Central memory CD4-positive, alpha-beta T cell (primary cell): ENCODE measurements at regions not wholly inside any gene's neighbourhood (a gene's known extent, or its start where the extent isn't known, plus 50 kb on each side); places are given as distances from the start of the nearest gene placed in this dataset.

Experiments
- DNase-seq: peaks from one replicate; pipeline ENCODE4 v3.0.0; 2022

DNA sequence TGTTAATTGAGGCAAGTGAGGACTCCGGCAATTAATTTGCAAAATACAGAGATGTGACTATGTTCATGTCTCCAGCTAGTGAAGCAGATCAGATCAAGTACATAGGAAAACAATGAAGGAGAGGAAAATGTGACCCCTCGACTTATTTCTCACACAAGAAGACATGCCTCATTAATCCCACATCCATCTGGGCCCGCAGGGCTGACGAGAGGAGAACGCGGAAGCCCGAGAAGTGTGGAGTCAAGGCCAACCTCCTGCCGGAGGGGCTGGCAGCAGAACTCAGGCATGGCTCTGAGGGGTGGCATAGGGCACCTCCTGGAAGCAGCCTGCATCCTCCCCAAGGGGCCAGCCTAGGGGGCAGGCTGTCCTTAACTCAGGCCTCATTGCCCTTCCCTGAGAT is 54.4 kb downstream of the ZNF503 start:
- no peak for DNase-seq

DNA sequence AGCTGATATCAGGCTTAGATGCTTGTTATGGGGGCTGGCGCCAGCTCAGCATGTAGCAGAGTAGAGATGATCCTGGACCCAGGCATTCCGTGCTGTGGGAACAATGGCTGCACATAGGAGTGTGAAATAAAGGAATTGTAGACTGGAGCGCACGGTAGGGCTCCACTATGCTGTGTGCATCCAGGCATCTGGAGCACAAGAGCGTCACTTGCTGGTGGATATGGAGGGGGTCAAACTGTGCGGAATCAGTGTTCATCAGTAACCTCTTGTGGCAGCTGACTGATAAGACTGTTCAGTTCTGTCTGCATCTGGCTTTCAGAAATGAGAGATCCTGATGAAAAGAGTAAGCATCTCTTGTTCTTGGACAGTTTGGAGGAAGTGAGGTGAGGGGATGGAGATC is 55.8 kb downstream of the ZNF503 start:
- DNase-seq = no peak

DNA sequence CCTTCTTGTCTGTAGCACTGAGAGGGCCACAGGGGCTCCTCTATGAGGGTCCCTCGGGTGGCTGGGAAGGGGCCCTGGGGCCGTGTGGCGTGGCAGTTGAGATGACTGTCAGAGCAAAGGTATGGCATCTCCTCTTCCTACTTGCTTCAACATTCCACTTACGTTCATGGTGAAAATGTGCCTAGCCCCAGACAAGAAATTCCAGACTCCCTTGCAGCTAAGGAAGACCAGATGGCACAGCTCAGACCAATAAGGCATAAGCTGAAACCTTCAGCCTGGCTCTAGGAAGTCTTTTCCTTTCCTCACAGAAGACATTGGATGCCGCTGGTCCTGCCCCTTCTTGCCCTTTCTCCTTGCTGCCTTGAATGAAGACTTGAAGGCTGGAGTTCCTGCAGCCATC is 57.4 kb downstream of the ZNF503 start:
- DNase-seq = no peak

DNA sequence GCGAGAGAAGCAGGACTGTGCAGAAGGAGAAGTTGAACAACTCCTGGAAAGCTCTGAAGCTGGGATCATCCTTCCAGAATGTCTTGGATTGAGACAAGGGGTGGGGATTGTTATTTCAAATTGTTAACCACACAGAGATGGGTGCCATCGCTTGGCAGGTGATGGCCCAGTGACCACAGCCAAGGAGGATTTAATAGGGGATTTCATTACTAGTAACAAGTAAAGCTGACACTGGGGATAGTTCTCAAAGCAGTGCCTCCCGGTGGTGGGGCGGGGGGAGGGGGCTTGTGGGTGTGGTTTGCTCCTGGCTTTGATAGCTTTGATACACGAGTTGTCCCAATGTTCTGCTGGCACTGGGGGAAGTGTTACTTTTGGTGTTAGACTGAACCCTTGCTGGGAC is 59.2 kb downstream of the ZNF503 start:
- no peak for DNase-seq

DNA sequence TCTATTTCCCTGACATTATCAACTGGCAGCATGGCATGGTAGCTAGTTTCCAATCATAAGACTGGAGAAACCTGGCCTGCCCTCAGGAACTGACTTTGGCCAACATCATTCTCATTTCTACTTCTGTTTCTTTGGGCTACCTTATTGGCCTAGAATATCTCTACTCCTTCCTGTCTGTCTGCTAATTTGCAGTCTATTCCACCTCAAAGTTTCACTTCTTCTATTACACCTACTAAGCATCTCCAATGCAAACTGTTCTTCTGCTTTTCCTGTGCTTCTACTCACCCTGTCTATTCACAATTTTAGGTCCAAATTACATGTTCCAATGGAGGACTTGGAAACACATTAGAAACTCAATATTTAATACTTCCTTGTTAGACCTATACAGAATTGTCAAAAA is 65.6 kb downstream of the ZNF503 start:
- DNase-seq = no peak

DNA sequence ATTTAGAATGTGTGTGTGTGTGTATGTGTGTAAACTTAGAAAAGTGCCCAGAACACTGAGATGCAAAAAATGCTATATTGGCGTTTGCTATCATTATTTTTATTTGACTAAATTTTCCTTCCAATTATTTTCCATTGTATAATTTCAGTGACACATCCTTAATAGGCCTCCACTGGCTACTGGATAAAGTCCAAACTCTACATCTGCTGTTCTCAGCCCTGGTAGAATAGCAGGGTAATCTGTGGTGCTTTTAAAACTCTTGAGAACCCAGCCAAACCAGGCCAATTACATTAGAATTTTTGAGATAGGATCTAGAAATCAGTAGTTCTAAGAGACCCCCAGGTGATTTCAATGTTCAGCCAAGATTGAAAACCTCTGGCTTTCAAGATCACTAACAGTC is 66.4 kb downstream of the ZNF503 start:
- DNase-seq = no peak

DNA sequence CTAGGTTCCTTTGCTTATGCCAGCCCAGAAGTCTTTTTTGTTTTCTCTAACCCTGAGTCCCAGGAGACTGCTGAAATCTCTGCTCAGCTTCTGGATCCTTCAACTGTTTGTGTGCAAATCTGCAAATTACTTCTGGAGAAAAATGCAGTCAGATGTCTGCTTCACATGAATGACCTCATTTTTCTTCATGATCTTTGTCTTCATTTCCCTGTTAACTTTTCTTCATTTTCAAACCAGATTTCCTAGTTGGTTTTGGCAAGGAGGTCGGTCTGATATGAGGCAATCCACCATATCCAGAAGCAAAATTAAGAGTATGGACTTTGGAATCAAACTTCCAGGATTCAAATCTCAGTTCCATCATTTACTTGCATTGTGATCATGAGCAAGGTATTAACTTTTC is 66.8 kb downstream of the ZNF503 start:
- no peak for DNase-seq

DNA sequence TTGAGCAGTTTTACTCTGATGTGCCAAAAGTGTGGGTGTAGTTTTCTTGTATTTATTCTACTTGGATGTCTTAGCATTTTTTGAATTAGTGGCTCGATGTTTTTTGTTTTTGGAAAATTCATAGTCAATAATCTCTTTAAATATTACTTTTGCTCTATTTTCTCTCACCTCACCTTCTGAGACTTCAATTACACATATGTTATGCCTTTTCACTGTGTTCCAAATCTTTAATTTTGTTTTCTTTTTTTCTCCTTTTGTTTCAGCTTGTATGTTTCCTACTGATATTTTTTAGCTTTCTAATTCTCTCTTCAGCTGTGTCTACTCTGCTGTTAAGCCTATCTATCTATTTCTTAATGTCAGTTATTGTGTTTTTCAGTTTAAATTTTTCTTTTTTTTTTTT is 69.5 kb downstream of the ZNF503 start:
- DNase-seq = no peak

DNA sequence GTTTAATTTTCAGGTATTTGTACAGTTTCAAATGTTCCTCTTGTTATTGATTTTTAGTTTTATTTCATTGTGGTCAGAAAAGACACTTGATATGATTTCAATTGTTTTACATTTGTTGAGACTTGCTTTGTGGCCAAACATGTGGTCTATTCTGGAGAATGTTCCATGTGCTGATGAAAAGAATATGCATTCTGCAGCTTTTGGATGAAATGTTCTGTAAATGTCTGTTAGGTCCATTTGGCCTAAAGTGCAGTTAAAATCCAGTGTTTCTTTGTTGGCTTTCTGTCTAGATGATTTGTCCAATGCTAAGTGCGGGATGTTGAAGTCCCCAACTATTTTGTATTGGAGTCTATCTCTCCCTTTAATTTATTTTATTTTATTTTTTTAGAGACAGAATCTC is 70.5 kb downstream of the ZNF503 start:
- no peak for DNase-seq

DNA sequence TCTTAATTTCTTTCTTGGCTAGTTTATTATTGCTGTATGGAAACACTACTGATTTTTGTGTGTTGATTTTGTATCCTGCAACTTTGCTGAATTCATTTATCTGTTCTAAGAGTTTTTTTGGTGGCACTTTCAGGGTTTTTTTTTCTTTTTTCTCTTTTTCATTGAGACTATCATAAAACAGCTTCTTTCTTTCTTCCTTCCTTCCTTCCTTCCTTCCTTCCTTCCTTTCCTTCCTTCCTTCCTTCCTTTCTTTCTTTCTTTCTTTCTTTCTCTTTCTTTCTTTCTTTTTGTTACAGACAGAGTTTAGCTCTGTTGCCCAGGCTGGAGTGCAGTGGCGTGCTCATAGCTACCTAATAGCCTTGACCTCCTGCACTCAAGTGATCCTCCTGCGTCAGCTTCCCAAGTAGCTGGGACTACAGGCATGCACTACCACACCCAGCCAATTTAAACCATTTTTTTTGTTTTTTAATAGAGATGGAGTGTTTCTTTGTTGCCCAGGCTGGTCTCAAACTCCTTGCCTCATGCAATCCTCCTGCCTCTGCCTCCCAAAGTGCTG is 72.3 kb downstream of the ZNF503 start:
- no peak for DNase-seq

DNA sequence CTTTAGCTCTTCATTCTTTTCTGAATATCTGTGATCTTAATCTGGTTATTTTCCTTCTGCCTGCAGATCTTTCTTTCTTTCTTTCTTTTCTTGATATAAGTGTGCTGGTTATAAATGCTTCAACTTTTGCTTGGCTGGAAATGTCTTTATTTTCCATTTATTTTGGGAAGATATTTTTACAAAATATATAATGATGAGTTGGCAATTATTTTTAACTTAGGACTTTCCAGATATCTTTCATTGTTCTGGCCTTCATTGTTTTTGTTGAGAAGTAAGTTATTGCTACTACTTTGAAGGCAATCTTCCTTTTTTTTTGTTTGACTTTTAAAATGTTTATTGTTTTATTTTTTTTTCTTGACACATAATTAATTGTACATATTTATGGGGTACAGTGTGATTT is 75.3 kb downstream of the ZNF503 start:
- no peak for DNase-seq

DNA sequence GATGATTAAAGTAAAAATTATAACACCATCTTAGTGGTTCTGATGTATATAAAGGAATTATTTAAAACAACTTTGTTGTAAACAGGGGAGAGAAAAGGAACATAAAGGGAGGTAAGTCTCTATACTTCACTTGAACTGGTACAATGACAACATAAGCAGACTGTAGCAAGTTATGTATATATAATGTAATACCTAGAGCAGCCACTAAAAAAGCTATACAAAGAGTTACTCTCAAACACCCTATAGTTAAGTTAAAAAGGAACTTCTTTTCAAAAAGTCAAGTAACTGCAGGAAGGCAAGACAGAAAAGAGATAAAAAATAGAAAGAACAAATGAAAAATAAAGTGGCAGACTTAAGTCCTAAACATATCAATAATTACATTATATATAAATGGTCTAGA is 82.3 kb downstream of the ZNF503 start:
- no peak for DNase-seq

DNA sequence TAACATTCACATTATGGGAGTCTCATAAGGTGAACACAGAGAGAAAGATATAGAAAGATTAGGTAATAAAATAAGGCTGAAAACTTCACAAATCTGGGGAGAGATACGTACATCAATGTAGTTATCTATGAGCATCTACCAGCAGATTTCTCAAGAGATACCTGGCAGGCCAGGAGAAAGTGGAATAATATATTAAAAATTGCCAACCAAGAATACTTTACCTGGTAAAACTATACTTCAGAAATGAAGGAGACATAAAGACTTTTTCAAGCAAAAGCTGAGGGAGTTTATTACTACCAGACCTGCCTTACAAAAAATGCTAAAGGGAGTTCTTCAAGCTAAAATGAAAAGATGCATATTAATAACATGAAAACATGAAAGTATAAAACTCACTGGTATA is 78.8 kb upstream of the COMTD1 start:
- no peak for DNase-seq

DNA sequence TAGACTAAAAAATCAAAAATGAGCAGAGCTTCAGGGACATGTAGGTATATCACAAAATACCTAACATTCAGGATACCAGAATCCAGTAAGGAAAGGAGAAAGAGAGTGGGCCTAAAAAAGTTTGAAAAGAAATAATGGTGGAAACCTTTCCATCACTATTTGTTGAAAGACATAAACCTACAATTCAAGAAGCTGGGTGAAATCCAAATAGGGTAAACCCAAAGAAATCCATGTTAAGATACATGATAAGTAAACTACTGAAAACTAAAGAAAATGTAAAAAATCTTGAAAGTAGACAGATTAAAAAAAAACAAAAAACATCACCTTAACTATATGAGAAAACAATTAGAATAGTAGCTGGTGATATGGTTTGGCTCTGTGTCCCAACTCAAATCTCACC is 76.7 kb upstream of the COMTD1 start:
- no peak for DNase-seq

DNA sequence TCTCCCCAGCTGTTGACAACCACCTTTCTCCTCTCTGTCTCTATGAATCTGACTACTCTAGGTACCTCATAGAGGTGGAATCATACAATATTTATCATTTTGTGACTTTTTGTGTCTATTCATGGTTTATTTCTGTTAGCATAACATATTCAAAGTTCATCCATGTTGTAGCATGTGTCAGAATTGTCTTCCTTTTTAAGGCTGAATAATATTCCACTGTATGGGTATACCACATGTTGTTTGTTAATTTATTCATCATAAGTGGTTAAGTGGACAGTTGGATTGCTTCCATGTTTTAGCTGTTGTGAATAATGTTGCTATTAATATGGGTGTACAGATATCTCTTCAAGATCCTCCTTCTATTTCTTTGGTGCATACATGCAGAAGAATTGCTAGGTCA is 69.9 kb upstream of the COMTD1 start:
- DNase-seq = no peak

DNA sequence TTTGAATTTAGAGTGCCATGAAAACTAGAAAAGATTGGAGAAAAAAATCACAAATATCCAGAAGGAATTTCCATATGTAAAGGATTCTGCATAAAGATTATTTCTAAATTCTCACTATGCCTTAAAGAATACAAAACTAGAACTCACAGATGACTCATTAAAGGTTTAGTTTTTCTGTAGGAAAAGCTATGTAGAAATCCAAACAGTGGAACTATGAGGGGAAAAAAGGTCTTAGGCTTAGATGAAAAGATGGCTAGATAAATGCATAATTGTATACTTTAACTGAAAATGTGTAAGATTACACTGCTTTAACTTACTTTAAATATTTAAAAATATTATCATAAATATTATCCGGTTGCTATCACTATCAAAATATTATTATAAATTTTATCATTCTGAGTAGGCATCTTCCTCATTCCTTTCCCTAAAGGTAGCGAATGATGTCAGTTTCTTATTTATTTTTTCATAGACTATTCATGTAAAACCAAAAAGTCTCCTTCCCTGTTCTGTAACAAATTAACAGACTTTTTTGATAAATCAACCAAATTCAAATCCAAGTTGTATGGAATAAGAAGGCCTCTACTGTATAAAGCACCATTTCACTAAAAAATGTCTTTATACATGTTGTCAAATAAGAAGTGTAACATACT is 69.1 kb upstream of the COMTD1 start:
- DNase-seq = no peak

DNA sequence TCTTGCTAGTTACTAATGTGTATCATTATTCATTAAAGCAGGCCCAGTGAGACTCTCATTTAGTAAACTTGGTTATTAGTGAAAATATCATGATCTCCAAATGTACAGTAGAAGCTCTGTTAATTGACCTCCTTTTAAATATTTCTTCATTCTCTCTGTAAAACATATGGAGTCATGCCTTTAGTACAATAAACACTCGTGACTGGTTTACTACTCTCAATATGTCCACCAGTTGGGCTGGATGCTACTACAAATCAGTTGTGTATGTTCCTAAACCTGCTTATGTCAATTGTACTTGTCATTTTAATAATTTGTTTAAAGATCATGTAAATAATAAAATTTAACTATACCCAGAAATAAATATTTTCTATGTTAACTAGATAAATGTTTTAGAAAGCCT is 68.6 kb upstream of the COMTD1 start:
- DNase-seq = no peak

DNA sequence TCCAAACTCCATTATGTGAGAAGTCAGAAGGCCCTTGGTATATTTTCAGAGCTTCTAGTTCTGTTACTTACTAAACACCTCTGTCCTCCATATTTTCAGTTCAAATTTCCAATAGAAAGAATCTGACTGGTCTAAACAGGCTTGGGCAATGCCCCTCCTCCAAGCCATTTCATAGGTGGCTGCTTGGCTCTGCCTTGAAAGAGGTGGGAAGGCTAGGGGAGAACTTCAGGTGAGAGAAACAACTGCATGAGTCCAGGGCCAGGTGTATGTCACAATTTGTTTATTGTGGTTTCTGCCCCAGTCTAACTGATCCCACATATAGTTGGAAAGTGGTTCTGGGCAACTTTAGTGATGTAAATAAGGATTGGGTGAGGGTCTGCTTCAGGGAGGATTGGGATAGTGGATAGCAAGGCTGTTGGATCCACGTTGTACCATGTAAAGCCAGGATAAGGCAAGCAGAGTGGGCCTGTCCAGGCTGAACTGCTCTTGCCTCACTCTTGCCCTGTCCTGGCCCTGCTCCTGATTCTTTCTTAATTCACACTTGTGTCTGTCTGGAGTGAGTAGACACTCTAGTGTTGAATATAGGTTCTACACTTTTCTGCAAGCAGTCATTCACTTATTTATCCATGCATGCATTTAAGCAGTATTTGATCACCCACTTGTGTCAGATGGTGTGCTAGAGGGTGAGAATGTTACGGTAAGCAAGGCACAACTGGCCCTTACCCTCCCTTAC is 67.5 kb upstream of the COMTD1 start:
- DNase-seq = no peak

DNA sequence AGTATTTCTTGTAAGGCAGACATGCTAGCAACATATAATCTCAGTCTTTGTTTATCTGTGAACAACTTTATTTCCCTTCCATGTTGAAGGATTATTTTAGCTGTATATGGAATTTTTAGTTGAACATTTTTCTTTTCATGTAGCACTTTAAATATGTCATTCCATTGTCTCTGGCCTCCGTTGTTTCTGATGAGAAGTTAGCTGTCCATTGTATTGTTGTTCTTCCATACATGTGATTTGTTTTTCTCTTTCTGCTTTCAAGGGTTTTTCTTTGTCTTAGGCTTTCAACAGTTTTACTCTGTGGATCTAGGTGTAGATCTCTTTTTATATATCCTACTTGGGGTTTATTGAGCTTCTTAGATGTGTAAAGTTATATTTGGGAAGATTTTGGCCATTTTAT is 66.3 kb upstream of the COMTD1 start:
- no peak for DNase-seq

DNA sequence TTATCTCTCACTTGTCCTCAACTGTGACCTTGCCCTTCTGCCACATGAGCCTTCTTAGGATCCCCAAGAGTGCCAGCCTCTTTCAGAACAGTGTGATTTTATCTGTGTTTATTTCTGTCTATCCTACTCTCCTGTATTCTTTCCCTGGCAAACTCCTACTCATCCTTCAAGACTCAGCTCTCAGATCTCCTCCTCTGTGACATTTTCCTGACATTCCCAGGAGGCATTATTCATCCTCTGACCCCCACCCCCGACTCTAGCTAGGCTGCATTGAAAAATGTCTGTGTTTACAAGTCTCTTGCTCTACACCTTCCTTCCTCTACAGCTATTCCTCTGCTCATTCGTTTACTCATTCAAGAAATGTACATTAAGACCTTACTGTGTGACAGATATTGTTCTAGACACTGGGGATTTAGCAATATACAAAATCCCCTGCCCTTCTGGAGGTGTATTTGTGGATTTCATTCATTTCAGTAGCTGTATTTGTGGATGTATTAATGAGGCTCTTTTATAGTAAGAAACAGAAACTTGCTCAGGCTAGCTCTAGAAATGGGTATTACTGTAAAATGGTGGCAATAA is 61.4 kb upstream of the COMTD1 start:
- no peak for DNase-seq

DNA sequence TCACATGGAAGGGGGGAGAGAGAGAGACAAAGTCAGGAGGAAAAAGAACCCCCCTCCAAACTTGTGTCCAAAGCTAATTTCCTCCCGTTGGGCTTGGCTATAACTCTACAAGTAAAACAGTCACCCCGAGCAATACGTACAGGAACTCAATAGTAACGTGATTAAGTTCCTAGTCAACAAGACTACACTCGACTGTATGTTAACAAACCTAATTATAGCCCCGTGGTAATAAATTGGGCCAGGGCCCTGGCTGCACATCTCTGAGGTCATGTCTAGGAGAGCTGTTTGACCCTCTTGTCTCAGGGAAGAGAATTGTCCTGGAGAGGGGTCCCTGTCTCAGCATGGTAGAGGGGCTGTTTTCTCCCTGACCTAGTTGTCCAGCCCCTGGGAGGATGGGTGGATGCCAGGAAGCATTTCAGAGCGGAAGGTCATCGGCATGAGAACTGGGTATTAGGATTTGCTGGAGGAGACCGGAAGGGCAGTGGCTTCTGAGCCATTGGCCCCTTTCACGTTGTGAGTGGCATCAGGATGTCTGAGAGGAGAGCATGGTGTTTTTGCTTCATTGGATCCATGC is 60.2 kb upstream of the COMTD1 start:
- no peak for DNase-seq

DNA sequence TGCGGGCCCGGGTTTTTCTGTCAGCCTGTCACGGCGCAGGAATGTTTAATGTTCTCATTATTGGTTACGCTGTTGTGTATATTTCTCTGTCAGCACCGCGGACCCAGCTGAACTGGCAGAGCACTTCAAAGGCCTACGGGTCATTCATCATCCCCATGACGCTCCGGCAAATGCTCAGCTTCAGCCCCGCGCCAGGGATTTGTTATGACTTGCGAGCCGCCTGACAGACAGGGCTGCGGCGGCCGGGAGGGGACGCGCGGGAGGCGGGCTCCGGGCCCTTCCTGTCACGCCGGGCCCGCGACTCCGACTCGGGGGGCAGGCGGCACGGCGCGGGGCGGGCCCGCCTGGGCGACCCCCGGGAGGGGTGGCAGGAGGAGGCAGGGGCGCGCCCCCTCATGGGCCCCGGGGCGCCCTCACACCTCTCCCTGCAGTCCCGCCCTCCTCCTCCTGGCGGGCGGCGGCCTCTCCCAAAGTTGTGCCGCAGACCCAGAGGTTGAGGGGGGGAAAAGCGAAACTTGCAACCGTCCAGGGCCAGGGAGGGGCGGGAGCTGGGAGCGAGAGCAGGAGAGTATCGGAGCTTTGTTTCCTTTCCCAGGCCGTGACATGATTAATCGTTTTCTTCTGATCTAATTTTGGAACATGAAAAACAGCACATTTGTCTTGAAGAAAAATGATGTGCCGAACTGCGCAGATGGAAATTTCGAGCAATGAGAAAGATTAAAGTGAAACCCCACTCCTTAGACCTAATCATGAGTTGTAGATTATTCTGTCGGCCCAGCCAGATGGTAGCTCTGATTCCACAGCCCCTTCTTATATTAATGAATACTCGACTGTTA is 59.3 kb upstream of the COMTD1 start:
- DNase-seq = peak; percentile 36

DNA sequence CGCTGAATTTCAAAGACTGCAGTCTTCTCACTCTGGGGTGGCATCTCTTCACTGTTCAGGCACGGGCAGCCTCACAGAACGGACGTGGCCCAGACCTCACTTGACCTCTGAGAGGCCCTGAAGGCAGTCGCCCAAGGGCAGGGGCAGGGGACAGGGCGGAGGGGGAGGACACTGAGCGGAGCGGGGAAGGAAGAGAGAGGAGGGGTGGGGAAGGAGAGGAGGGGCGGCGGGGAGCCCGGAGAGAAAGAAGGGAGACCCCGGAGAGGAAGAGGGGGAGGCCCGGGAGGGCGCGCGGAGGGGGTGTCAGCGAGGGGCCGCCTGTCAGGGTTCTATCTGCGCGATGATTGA is 58.7 kb upstream of the COMTD1 start:
- DNase-seq = no peak
